HG03025 (cell line): ENCODE measurements at regions not wholly inside any gene's neighbourhood (a gene's known extent, or its start where the extent isn't known, plus 50 kb on each side); places are given as distances from the start of the nearest gene placed in this dataset.
"Not testable (repeated sequence)": the region's sequence is repeated elsewhere in the genome, so short reads cannot be mapped to it uniquely, and the experiment has no call there.

Experiments
- ATAC-seq: cut with Tn5 transposase; IDR thresholded peaks from one replicate; pipeline ENCODE4 v1.9.1; 2021; ENCODE audit warnings: mild to moderate bottlenecking, moderate library complexity; ENCODE audit not compliant: unreplicated experiment, low FRiP score

DNA sequence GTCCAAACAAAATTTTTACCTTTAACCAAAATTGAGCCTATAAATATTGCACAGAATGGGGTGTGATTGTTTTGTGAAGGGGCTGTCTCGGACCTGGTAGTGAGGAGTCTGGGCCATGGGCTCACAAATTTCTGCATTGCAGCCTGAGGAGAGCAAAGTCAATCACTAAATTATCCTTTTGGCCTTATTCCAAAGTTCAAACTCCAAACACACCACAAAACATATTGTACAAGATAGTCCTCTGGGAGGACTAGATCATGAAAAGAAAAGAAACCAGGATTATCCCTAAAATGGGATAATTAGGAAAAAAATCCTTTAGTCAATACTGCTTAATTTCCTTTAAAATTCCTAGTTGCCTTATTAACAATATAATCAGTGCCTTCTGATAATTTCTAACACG is 115.5 kb downstream of the BUB3 start:
- no peak for ATAC-seq

DNA sequence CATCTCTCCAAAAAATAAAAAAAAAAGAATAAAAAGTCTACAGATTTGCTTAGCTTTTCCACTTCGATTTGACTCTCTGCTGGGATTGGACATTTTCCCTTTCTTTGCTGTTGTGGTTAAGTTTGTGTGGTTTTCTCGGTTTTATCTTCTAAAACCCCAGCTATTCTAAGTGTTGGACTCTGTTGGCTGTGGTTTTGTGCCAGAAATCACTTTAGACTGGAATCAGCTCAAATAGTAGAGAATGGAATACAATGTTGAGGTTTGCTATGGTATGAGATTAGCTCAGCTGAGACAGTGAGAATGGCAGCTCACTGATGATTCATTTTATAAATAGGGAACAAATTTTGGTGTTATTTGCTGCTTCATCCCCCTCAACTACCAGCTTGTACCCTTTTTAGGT is 116.0 kb downstream of the BUB3 start:
- ATAC-seq = no peak

DNA sequence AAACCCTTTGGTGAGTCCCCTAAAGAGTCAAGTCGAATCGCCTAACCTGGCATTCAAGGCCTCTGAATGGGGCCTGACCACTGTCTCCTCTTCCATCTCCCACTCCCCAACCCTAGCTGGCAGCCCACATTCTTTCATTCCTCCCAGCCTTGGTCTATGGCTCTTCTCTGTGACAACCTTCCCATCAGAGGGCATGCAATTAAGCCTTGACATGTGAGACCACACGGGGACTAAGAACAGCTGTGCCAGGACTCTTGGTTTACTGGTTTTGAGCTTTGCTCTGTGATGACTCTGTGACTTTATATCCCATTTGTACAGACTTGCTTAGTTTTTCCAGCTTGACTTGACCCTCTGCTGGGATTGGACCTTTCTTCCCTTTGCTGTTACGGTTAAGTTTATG is 116.6 kb downstream of the BUB3 start:
- no peak for ATAC-seq

DNA sequence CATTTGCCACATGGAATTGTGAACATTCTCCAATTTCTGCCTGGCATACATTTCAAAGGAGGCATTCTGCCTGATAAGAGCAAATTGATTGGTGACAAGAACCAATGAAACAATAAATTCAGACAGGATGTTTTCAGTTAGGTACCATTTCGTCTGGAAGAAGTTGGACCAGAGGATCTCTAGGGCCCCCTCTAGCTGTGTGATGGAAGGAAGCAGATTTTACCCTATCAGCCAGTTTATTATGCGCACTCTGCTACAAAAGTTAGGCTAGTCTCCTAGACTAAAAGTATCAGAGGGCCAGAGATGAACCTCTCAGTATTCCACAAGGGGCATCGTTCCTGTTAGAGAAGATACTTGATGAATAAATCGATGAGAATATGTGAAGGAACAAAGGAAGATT is 118.0 kb downstream of the BUB3 start:
- ATAC-seq = no peak

DNA sequence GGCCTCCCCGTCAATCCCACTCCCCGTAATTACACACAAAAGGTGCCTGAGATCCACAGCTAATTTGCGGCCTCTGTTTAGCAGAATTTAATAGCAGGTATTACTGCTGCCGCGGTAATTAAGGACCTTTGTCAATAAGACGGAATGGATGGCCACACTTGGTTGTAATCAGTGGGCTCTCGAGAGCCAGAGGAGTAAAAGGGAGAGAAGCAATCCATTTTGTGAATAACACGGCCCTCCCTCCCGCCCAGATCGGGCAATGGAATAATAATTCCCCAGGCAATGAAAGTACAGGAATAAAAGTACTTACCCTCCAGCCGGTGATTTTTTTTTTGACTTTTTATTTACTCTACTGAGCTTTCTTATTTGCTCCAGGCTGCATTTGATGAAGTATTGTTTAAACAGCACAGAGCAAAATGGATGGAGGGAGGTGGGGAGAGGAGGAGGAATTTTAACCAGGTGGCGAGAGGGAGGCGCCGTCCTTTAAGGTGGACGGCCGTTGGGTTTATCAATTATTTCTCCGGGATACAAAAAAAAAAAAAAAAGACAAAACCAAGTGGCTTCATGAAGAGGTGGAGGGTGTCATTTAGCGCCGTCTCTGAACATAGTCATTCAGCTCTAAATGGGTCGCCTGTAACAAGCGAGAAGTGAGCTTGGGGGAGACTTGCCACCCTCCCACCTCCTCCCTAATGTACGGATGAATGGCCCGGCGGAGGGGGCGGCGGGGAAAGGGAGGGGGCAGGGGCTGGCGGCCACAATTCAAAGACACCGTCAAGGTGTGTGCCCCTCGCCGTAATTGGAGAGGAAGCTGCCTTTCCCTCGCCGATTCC is 120.3 kb downstream of the BUB3 start:
- ATAC-seq = no peak

DNA sequence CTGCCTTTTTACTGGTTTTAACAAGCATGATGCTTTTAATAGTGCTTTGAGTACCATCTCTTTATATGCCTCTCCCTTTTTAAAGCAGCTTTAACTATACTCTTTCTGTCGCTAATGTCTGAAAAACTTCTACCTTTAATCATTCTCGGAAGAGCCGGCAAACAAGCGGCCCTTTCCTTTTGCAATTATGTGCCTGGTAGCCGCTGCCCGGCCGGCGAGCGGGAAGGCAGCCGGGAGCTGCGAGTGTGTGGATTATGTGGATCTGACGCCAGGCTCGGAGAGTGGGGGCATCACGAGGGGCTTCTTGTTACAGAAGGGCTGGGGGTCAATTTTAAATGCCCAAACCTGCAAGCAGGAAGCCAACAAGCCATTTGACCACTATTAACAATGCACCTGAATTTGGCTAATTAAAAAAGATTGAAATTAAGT is 120.9 kb downstream of the BUB3 start:
- no peak for ATAC-seq

DNA sequence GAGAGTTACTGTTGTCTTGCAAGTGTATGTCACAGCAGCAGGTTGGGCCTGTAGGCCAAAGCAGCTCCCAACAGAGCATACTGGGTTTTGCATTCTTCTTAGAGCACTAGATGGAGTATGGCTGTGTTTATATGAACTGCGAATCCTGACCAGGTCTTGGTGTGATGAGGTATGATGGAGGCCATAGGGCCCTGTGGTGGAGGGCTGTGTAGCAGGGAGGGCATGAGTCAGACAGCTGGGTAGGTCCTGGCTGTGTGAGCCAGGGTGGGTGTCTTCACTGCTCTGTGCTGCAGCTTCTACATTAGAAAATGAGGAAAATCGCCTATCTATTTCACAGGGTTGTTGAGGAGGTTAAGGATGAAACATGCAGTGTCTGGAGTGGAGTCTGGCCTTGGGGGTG is 124.2 kb downstream of the BUB3 start:
- ATAC-seq = no peak

DNA sequence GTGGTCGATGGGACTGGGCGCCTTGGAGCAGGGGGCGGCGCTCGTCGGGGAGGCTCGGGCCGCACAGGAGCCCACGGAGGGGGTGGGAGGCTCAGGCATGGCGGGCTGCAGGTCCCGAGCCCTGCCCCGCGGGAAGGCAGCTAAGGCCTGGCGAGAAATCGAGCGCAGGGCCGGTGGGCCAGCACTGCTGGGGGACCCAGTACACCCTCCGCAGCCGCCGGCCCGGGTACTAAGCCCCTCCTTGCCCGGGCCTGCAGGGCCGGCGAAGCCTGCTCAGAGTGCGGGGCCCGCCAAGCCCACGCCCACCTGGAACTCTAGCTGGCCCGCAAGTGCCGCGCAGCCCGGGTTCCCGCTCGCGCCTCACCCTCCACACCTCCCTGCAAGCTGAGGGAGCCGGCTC is 129.2 kb downstream of the BUB3 start:
- ATAC-seq = not testable (repeated sequence)

DNA sequence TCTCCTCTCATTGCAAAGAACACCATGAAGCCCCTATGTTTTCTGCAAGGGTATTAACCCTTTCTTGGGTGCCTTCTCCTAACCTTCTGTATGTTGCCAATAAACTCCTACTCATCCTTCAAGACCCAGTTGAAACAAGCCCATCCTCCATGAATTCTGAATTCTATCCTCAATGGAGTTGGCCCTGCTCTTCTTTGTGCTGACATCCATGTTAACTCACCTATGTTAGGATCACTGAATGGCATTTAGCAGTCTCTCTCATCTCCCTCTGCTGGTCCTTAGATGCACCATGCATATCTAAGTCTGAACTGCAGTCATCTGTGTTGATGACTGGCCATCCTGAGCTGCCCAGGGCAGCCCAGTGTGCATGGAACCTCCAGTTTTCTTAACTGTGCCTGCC is 129.8 kb downstream of the BUB3 start:
- ATAC-seq = no peak

DNA sequence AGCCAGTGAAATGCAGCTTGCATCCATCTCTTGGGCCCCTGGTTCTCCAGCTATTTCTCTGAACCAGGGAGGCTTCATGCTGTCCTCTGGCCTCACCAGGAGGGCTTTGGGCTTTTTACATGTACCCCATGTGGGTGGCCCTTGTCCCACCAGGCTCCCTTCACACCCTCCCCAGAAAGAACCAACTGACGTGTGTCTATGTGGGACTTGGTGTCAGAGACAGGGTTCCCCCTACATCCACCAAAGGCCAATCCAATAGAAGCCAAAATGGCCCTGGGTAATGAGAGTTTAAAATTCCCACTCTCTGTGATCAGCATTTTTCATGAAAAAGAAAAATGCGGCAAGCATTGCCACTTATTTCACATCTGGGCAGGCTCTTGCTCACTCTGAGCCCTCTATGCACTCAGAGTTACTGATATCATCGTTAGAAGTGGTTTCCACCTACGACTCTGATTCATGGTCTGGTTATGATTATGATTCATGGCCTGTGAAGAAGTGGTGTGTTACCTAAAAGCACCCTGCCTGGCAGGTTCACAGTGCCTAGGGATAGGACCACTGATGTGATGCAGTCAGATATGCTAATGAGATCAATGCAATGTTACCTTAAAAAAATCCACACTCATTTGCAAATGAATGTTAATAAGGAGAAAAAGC is 133.5 kb downstream of the BUB3 start:
- no peak for ATAC-seq

DNA sequence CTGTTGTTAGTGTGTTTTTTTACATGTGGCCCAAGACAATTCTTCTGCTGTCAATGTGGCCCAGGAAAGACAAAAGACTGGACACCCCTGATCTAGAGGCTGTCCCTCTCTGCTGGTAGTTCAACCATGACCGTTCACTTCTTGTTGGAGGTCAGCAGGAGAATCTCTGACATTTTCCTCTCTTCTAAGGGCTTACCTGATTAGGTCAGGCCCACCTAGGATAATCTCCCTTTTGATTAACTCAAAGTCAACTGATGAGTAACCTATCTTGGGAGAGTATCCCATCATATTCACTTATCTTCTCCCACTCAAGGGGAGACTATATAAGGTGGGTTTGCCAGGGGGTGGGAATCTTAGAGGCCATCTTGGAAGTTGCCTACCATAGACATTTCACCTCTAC is 135.2 kb downstream of the BUB3 start:
- ATAC-seq = no peak

DNA sequence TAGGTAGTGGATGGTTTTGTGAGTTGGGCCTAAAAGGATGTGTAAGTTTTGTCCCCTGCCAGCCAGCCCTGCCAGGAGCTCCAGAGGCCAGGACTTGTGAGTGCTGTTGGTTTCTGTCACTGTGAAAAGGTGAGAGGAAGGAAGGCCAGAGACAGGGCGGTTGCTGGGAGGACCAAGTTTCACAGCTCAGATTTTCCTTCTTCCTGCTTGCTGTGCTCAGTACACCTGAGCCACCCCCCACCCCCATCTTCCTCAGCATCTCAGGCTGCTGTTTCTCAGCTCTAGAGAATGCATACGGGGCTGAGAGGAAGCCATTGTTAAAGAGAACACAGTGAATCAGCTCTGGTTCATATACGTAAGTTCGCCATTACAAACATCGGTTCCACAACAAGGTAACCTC is 139.9 kb downstream of the BUB3 start:
- no peak for ATAC-seq

DNA sequence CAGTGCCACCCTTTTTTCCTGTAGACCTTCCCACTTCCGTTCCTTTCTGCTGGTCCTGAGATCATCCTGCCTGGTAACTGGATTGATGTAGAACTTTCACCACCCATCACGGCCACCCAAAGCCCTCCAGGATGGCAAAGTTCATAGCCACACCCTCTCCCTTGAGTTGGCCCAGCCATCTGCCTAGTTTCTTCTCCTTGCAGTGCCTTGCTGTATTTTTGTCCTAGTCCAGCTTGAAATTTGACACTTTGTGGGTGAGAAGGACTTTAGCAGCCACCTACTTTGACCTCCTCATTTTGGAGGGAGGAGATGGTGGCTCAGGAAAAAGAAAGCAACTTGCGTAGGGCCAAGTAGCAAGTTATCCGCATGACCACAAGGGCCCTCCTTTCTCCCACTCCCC is 140.7 kb downstream of the BUB3 start:
- no peak for ATAC-seq

DNA sequence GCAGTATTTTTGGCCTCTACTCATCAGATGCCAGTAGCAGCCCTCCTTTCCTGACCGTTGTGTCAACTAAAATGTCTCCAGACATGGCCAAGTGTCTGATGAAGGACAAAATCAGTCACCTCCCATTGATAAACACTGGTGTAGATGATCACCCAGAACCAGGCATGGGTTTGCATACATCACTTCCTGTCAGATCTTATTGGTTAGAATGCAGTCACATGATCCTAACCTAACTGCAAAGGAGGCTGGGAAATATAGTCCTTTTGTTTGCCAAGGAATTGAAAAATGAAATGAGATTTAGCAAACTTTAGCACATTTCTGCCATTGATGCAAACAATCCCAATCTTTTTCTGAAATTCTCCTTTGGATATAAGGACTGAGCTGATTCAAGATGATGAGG is 141.4 kb downstream of the BUB3 start:
- ATAC-seq = no peak

DNA sequence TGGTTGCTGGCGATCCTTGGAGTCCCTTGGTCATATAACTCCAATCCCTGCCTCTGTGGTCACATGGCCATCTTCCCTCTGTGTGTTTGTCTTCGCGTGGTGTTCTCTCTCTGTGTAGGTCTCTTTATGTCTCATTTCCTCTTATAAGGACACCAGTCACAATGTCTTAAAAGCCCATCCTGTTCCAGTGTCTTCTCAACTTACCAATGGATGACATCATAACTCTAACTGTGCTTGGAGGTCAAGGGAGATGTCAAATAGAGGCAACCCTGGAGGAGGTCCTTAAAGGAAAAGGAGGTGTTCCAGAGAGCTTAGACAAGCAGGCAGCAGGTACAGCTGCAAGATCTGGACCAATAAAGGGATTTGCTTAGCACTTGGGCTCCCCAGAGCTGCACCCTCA is 143.0 kb downstream of the BUB3 start:
- ATAC-seq = no peak

DNA sequence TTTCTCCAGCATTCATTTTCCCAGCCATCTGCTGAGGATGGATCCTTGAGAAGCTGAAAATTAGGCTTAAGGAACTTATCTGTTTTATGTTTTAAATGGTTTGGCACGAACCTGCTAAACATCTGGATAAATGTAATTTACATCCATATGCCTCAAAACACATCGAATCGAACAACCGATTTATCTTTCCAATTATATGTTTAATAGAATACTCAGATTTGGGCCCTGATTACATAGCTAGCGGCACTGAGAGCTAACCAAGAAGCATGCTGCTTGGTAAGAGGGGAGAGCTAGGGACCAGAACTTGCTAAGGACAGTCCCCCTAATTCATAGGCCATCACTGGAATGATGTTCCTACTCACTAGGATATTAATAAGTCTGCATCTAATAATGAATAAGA is 144.4 kb downstream of the BUB3 start:
- no peak for ATAC-seq

DNA sequence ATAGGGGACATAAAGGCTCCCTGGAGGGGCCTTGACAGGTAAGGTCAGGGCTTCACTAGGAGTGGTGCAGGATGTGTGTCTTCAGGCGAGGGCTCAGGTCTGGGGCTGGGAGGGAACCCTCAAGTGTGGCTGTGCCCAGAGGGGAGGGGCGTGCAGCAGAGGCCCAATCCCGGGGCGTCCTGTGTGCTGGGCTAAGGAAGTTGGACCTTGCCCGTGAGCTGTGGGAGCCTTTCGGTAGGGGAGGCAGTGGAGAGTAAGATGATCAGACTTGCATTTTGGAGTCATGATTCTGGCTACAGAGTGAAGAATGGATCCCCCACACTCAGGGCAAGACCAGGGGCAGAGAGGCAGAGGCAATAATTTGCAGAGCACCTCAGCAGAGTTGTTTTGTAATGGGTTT is 145.4 kb downstream of the BUB3 start:
- ATAC-seq = no peak

DNA sequence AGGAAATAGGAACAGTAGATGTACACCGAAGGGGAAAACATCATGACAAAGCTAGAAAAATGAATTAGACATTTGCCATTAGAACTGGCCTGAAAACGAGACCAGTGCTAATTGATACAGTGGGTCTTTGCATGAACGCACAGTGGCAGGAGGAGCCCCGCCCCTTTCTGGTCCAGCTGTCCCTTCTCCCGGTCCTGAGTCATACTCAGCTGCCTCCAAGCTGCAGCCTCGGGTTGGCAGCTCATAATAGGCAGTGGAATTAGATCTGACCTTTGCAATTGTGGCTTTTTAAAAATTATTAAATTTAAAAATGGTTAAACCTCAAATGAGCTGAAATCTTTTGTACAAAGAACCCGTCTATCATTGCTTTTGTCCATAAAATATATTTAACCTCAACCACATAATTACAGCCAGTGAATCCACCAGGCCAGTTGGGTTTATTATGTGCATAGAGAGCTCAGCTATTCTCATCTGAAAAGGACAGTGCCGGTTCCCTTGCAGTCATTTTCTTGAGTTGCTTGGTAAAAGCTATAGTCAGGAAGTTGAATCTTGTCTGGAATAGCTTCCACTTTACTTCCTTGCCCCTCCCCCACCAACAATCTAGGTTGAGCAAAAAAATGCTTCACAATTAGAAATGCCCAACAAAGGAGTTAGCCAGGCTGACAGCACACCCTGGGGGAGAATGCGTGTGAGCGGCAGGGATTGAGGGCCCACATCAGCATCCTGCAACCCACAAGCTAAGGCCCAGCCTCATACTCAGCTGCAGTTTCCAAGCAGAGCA is 147.1 kb downstream of the BUB3 start:
- ATAC-seq = no peak

DNA sequence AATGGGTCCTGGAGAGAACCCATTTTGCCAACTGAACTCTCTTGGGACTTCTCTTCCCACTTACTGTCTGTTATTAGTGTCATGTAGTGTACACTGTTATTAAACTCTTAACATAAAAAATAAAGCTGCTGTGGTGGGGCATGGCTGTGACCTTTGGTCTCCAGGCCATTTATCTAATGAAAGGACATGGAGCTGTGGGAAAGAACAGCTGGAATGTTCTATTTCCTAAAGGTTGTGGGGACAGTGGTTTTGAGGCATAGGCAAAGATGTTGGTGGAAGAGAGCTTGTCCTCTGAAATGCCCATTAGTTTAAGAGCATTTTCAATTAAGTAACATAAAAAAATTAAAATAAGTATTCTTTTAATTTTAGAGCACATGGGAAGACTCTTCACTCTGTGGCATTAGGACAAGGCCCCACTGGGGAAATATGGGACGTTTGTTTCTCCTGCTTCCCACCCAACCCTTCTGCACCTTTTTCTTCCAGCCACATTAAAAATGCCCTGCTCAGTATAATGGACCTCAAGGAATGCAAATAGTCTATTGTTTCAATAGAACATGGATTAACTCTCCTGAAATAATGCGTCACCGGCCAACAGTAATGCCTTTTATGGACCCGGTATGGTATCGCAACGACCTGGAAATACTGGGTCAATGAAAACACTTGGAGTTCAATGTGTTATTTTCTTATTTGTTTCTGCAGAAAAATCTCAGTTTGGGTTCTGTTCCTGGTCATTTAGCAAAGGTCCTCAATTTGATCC is 149.6 kb downstream of the BUB3 start:
- ATAC-seq = no peak

DNA sequence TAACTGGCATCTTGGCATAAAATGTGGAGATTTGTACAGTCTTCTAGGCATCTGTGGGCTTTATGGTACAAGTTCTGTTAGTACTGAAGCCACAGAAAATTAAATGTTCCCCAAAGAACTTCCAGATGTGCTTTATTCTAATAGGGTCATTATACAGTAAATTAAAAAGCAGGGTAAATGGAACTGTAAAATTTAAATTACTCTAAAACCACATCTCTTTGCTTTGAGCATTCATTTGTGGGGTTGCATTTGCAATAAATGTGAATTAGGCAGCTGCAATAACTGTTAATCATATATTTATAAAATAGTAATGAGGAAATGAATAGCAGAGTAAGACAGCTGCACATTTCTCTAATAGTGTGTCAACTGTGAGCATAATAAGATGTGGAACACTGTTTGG is 151.5 kb downstream of the BUB3 start:
- no peak for ATAC-seq

DNA sequence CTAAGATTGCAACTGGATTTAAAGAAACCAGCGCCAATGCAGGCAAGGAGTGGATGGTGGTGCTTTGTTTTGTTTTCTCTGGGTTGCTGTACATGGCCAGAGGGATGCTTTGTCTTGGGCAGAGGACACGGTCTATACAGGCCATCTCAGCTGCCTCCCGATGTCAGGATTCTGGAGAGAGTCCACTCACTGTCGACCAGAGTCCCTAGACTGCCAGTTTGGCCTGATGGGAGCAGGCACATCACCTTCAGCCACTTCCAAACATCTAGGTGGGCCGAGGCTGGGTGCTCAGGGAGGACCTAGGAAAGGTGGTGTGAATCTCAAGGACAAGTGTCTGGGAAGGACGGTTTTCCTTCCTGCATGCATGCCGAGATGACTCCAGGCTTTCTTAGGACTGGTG is 152.1 kb downstream of the BUB3 start:
- ATAC-seq = no peak
